ENCODE measurements at regions not wholly inside any gene's neighbourhood (a gene's known extent, or its start where the extent isn't known, plus 50 kb on each side); places are given as distances from the start of the nearest gene placed in this dataset.

- H3K27me3 ChIP-seq = no peaks in the 10 kb centered on the region
- H3K4me3 ChIP-seq = no peak overlapping the region
- no peaks in the 10 kb centered on the region for H3K36me3 ChIP-seq
- no peak for TF ChIP-seq CTCF (IDR thresholded peaks at IDR 0.05; ENCODE audit: low read depth, low read length)
- no peaks in the 10 kb centered on the region for H3K9me3 ChIP-seq (ENCODE audit: low read depth)
- H3K4me1 ChIP-seq (ENCODE audit: low read depth) = no peaks in the 10 kb centered on the region
- no peak overlapping the region for H3K27ac ChIP-seq
- DNase-seq (ENCODE audit: low read depth in 1 of 2, low spot score in 1 of 2) = peak in 1 of 2 donors; percentile 24
Observed at GRCh38 chr7:17142831-17143541, 155.5 kb upstream of the AHR start.

- TF ChIP-seq CTCF (IDR thresholded peaks at IDR 0.05; ENCODE audit: low read depth, low read length) = no peak
- Histone ChIP-seq H3K27me3 (no peaks in the 10 kb centered on the region), H3K27ac (no peak overlapping the region), H3K9me3 (ENCODE audit: low read depth) (no peaks in the 10 kb centered on the region), H3K4me3 (no peak overlapping the region), H3K36me3 (no peaks in the 10 kb centered on the region), H3K4me1 (ENCODE audit: low read depth) (no peaks in the 10 kb centered on the region)
- DNase-seq (ENCODE audit: low read depth in 1 of 2, low spot score in 1 of 2) = peak in 1 of 2 donors; percentile 42
Observed at GRCh38 chr7:17144322-17144721, 154.1 kb upstream of the AHR start.

- no peak overlapping the region for H3K4me3 ChIP-seq
- peak in 1 of 2 donors; percentile 7 for DNase-seq (ENCODE audit: low read depth in 1 of 2, low spot score in 1 of 2)
- no peaks in the 10 kb centered on the region for H3K9me3 ChIP-seq (ENCODE audit: low read depth)
- TF ChIP-seq CTCF (IDR thresholded peaks at IDR 0.05; ENCODE audit: low read depth, low read length) = no peak
- no peaks in the 10 kb centered on the region for H3K36me3 ChIP-seq
- H3K4me1 ChIP-seq (ENCODE audit: low read depth) = no peaks in the 10 kb centered on the region
- H3K27ac ChIP-seq = no peak overlapping the region
- no peaks in the 10 kb centered on the region for H3K27me3 ChIP-seq
Observed at GRCh38 chr7:17146621-17147020, 151.8 kb upstream of the AHR start.

GRCh38 chr7:17147409-17147808, 151.0 kb upstream of the AHR start:
- Histone ChIP-seq H3K9me3 (ENCODE audit: low read depth) (no peaks in the 10 kb centered on the region), H3K4me3 (no peak overlapping the region), H3K36me3 (no peaks in the 10 kb centered on the region), H3K27me3 (no peaks in the 10 kb centered on the region), H3K4me1 (ENCODE audit: low read depth) (no peaks in the 10 kb centered on the region), H3K27ac (no peak overlapping the region)
- no peak for DNase-seq (ENCODE audit: low read depth in 1 of 2, low spot score in 1 of 2)
- TF ChIP-seq CTCF (IDR thresholded peaks at IDR 0.05; ENCODE audit: low read depth, low read length) = no peak

GRCh38 chr7:17150018-17150417, 148.4 kb upstream of the AHR start:
- Histone ChIP-seq H3K4me1 (ENCODE audit: low read depth) (no peaks in the 10 kb centered on the region), H3K27me3 (no peaks in the 10 kb centered on the region), H3K36me3 (no peaks in the 10 kb centered on the region), H3K27ac (no peak overlapping the region), H3K4me3 (no peak overlapping the region), H3K9me3 (ENCODE audit: low read depth) (no peaks in the 10 kb centered on the region)
- TF ChIP-seq CTCF (IDR thresholded peaks at IDR 0.05; ENCODE audit: low read depth, low read length) = no peak
- no peak for DNase-seq (ENCODE audit: low read depth in 1 of 2, low spot score in 1 of 2)

Data from cardiac muscle cell (in vitro differentiated cells and primary cell).